HG03342 (cell line): ENCODE measurements at regions not wholly inside any gene's neighbourhood (a gene's known extent, or its start where the extent isn't known, plus 50 kb on each side); places are given as distances from the start of the nearest gene placed in this dataset.

ENCODE experiments used
- ATAC-seq: cut with Tn5 transposase; IDR thresholded peaks from one replicate; pipeline ENCODE4 v1.9.1; 2021; ENCODE audit warnings: mild to moderate bottlenecking, moderate library complexity; ENCODE audit not compliant: unreplicated experiment

DNA sequence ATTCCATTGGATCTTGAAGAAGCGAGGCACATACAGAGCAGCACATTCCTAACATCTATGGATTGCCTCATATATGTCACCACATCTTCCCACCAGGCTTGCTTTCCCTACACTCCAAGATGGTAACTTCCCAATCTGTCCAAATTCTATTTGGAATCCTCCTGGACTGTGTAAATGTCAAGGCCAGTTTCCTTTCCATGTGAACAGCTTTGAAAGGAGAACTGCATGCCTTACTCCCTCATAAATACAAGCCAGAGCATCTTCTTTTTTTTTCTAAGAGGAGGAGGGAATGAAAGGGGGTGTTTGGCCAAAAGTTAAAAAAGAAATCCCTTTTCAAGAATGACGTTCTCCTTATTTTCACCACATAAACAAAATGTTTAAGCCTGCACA is 103.8 kb upstream of the OSR1 start:
- no peak for ATAC-seq

DNA sequence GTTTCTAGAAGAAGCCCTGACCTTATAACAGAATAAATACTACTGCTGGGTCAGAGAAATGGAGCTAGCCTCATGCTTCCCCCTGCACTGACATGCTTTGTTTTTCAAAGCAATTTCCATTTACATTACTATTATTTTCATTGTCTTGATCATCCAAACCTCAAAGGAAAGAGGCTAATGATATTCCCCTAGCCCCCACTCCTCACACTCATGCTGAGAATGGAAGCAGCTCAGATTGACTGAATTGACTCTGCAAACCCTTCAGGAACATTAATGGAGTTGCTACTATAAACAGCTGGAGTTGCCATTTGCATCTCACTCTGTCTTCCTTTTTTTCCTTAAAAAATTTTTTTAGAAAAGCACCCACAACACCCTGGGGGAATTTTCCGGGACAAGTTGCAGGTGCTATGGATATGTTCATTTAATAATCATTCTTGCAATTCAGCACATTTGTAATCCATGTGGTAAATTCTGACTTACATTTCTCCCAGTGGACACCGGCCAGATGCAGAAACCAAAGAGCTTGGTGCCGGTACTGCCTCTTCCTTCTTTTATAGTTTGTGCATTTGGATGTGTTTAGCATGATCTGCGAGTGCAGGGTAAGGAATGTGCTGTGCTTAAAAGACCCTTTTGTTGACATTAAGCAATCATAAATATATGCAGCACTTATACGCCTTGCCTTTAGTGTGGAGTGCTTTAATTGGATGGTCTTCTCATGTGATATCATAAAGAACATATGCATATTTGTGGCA is 103.3 kb upstream of the OSR1 start:
- no peak for ATAC-seq

DNA sequence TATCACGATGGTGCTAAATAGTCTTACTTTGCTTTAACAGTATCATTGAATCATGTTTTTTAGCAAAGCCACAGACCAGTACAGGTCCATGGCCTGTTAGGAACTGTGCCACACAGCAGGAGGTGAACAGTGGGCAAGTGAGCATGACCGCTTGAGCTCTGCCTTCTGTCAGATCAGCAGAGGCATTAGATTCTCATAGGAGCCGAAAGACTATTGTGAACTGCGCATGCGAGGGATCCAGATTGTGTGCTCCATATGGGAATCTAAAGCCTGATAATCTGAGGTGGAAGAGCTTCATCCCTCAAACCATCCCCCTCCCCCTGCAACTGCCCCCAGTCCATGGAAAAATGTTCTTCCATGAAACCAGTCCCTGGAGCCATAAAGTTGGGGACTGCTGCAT is 102.3 kb upstream of the OSR1 start:
- no peak for ATAC-seq

DNA sequence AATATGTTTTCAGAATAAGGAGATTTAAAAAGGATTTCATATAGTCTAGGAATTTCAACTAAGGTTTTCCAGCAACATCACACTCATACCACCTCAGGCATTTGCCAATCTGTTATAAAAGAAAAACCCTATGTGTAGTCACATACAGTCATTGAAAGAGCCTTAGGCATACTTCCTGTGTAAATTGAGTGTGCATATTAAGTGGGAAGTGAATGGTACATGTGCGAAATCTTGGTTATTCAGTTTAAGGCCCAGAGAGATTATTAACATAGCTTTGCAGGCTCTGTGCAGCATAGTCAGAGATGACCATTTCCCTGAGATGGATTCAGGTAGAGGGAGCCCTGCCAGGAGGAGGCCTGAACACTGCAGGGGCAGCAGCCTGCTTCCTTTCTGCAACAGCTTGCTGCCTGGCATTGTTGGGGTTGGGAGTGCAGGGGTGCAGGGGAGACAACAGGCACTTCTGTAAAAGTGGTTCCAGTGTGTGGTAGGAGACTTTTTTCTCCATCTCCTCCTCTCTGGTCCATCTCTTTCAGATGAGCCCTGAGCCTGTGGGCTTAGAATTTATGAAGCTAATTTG is 100.1 kb upstream of the OSR1 start:
- no peak for ATAC-seq

DNA sequence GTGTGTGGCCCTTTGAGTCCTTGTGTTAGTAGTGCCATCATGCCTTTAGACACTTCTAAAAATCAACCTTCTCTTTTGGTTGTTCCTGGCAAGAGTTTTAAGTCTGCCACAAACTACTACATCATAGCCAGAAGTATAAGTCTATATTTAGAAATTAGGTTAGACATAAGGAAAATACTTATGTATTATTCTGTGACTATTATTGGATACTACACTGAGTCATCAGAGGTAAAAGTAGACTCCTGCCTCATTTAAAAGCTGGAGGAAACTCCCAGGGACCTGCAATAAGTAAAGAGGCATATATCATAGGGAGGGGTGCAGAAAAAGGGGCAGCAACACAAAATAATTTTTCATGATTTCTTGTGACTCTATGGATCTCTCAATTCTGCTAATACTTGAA is 99.4 kb upstream of the OSR1 start:
- no peak for ATAC-seq

DNA sequence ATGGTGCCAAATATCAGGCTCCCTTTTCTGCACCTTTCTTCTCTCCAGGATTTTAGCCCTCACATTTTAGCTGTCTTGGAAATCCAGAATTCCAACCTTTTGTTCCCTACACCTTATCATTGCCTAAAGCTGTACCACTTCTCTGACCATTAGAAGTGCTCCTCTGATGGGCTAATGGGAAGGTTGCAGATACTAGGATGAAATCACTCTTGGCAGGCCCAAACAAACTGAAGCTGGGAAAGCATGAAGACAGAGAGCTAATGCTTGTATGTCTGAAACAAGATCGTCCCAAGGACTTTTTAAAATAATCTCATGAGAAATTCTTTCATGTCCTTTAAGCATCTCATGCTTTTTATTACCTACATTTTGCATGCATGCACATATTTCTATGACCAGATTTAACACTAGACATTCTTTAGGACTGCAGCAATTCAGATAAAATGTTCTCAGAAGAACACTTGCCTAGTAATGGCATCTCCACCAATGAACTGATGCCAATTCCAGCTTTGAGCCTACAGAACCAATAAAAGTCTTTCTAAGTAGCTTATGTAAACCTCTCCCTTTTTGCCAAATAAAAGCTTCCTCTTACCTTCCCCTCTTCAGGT is 98.4 kb upstream of the OSR1 start:
- no peak for ATAC-seq

DNA sequence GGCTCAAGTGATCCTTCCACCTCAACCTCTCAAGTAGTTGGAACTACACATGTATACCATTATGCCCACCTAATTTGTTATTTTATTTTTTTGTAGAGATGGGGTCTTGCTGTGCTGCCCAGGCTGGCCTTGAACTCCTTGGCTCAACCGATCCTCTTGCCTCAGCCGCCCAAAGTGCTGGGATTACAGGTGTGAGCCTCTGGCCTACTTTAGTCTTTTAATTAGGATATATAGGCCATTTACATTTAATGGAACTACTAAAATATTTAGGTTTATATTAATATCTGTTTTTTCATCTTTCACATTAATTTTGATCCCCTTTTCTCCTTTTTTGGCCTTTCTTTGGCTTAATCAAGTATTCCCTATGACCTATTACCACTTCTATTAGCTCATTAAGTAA is 95.7 kb upstream of the OSR1 start:
- no peak for ATAC-seq

DNA sequence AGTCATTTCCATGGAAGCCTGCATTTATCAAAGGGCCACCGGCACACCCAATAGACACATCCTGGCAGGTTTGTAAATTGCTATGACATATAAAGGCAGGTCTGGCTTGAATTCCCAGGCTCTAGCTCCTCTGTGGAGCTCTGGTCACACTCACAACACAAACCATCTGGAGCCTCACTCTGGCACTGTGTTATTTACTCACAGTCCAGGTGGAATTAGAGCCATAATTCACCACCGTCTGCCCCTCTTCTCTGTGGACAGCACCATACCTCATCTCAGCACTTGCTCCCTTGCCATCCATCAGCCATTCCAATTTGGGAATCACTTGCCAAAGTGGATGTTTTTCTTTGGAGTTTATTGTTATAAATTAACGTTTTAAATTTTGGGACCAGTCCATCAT is 84.3 kb upstream of the OSR1 start:
- no peak for ATAC-seq

DNA sequence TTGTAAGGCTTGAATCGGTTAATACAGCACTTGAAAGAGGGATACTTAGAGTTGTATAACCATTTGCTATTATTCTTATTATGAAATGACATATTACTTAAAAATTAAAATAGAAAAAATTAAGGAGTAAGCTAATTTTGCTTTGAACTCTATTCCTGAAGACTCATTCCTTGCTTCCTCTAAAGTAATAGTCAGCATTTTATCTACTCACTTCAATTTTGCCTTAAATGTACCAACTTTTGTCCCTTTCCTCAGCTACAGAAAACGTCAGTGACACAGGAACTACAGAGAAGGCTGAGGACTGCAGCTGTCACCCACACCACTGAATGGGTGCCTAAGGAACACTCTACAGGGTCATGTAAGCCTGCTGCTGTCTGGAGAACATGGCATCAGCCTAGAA is 80.7 kb upstream of the OSR1 start:
- ATAC-seq = no peak

DNA sequence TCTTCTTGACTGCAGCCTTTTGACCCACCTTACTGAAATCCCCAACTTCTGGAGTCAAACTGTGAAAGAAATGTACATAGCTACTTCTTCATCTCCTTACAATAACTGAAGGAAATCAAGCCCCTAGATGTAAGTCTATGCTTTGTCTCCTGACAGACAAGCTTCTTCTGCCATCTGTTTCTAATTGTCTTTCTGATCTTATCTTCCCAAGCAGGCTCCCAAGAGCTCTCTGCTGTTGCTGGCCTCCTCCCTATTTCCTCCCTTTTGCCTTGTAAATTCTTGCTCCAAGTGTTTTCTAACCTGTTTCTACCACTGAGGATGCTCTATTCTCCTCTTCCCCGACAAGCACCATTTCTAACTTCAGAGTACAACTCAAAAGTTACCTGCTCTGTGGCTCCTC is 77.4 kb upstream of the OSR1 start:
- no peak for ATAC-seq

DNA sequence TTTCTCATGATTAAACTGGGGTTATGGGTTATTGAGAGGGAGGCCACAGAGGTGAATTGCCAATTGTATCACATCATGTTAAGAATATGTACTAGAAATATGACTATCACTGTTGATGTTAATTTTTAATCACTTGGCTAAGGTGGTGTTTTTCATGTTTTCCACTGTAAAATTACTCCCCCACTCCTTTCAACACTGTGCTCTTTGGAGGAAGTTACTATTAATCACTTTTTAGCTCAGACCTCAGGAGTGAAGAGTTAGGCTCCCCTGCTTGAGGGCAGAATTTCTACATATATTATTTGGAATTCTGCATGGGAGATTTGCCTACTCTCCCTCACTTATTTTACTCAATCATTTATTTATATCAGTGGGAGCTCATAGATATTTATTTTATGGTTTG is 76.0 kb upstream of the OSR1 start:
- ATAC-seq = no peak

DNA sequence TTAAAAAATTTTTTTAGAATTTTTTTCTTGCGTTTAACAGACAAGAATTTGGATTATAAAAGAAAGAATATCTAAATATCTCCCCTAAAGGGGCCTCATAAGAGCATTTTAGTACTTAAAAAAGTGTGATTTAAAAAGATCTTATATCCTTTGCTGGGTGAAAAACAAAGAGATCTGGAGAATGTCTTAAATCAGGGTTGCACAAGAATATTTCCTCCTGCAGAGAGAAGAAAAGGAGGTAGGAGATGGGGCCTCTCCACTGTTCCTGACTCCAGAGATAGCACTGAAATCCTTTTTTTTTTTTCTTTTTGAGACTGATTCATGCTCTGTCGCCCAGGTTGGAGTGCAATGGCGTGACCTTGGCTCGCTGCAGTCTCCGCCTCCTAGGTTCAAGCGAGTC is 68.5 kb upstream of the OSR1 start:
- no peak for ATAC-seq

DNA sequence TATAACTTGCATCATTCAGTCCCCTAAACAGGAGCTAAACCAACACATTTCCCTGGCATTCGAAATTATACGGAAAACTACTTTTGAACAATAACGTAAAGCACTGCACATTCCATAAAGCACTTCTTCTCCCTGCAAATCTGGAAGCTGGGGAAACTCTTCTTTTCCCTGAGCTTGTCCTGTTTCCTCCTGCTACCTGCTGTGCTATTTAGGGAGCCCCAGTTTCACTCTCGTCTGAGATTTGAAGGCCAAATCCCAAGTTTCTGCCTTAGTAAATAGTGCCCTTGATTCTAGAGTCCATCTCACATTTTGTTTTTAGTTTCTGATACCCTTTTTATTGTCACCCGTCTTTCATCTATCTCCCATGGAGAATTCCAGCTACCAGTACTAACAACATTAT is 67.7 kb upstream of the OSR1 start:
- ATAC-seq = no peak

DNA sequence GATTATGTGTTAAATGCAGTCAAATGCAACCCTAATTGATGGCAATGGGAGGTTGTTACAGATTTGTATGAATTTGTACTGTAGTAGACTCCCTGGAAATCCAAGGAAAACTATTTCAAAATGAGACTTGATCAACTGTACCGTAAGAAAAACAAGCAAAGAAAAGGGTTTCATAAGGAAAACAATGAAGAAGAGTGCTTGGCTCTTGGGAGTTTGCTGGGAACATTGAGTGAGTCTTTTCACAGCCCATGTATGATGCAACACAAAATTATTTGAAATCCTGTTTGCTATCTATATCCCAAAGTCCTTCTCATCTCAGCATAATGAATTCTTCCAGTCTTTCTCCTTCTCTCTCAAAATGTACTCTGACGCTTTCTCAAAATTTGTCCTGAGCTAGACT is 67.0 kb upstream of the OSR1 start:
- no peak for ATAC-seq

DNA sequence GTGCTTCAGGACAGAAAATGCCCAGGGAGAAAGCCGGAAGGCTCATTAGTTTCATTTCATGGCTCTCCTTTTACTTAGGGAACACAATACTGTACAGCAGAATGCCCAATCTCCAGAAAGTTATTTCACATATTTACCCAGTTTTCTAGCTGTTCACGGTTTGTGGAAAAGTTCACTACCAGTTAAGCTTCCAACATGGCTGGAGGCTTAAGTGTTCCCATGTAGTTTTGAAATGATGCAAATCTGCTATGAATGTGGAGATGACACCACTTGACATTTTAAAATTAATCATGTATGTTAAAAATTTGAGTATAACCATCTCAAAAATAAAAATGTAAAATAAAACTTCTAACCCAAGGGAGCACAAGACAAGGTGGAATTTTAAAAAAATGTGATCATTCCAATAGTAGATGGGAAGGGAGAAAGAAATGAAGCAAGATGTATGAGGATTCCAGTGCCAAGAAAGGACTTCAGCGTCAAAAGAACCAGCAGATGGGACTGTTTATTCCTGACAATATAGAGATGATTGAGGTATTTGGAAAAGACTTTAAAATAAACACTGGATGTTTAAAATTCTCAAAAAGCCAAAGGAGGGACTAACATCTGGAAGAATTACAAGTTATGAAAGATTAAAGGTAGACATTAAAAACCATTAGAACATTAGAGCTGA is 60.9 kb upstream of the OSR1 start:
- no peak for ATAC-seq

DNA sequence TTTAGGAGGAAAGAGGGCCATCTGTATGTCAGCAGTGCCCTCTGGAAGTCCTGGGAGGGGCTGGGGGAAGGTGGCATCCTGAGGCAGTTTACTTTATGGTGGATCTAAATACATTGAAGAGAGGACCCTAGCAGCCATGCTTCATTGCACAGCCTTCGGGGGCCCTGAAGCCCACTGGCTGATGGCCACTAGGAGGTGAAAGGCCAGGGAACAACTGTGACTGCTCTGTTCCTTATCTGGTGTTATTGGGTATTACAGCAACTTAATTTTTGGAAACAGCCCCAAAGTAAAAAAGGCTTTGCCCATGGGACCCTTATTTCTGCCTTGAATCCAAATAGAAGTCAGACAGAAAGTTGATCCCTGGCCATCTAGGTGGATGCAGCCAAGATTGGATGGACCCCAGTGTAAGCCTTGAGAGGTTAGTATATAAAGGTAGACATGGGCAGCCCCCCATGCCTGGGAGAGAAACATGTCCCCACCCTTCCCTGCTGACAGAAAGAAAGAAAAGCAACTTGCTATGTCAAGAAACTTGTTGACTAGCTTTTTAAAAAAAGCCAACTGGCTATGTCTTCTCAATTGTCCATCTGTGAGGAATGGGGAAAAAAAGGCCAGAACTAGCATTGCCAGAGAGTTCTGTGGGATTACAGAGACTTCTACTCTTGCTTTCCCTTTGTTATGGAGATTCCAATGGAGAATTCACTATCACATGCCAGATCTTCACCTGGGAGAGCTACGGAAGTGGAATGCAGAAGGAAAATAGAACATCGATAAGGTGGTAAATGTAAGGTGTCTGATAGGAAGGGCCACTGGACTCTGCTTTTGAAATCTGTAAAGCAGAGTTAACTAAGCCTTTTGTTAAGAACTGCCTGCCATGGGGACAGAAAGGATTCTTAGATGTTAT is 58.6 kb upstream of the OSR1 start:
- no peak for ATAC-seq

DNA sequence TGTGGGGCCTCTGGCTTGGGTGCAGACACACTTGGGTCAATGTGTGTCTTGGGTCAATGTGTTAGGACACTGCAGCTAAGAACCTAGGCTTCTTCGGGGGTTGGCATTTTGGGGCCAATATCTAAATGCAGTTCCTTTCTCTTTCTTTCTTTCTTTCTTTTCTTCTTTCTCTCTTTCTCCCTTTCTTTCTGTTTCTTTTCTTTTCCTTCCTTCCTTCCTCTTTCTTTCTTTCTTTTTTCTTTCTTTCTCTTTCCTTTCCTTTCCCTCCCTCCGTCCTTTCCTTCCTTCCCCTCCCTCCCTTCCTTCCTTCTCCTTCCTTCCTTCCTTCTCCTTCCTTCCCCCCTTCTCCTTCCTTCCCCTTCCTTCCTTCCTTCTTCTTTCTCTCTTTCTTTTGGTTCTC is 57.7 kb upstream of the OSR1 start:
- ATAC-seq = no peak

DNA sequence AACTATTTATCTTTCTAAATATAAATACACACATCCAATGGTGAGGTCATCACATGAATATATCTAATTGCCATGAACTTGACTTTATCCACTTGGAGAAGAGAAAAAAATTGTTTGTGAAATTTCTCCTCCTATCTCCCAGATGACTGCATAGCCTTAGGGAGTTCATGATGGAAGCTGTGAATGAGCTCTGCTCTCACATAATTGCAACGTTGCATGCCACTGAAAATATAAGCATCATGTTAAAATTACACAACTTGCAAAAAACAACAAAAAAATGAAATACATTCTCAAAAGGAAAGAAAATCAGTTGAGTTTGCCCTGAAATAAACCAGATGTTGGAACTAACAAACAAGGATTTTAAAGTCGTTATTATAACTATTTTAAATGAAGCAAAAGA is 50.6 kb upstream of the OSR1 start:
- ATAC-seq = no peak

DNA sequence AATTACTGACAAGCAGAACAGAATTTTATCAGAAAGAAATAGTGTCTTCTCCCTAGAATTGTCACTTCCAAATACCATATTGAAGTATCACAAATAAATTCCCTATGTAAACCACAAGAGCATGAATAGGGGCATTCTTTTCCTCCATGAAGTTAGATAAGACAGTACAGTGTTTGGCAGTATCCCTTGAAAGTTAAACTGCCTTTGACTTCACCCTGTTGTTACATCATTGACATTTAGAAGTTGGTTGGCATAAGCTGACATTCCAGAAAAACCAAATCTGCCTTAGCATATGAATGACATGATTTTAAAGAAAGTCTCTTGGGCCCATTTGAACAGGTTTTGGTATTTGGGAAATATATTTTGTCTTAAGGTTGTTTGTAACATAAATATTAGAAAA is 50.2 kb upstream of the OSR1 start:
- no peak for ATAC-seq
